Esophagus squamous epithelium (tissue), 4 donors: ENCODE measurements at regions not wholly inside any gene's neighbourhood (a gene's known extent, or its start where the extent isn't known, plus 50 kb on each side); places are given as distances from the start of the nearest gene placed in this dataset.

Source experiments
- CTCF ChIP-seq, 6 experiments: fragments of 450-650 bp in 4 of 6; fragments of 200-600 bp in 2 of 6; sonication (generic) in 2 of 6; IDR thresholded peaks; one replicate each; pipeline ENCODE4 v1.5.1; 2016 to 2019; ENCODE audit warnings: antibody characterized with exemption in 6 of 6, mild to moderate bottlenecking in 4 of 6, moderate library complexity in 4 of 6
- POLR2A ChIP-seq, 4 donors: fragments of 450-650 bp; IDR thresholded peaks; one replicate each; pipeline ENCODE4 v1.6.1; 2017; ENCODE audit warnings: antibody characterized with exemption in 4 of 4, mild to moderate bottlenecking in 4 of 4, moderate library complexity in 3 of 4

GRCh38 chr3:66149269-66149668, 71.5 kb upstream of the SLC25A26 start:
- TF ChIP-seq CTCF (IDR thresholded peaks at IDR 0.05) (no peak), POLR2A (IDR thresholded peaks at IDR 0.05) (no peak)
